Smooth muscle cell (in vitro differentiated cells): ENCODE measurements at regions not wholly inside any gene's neighbourhood (a gene's known extent, or its start where the extent isn't known, plus 50 kb on each side); places are given as distances from the start of the nearest gene placed in this dataset.
A peak's percentile ranks its signal among the peaks of the same experiment; 100 is the strongest.

Experiments used
- DNase-seq: peaks from one replicate; lab custom pipeline; 2025; ENCODE audit not compliant: unreplicated experiment; lab: John Stamatoyannopoulos, UW
- H2AFZ ChIP-seq: fragments of 200-600 bp; sonication (generic); 2 replicates; pipeline ENCODE4 v1.6.0; 2016; ENCODE audit warnings: antibody characterized with exemption, low read depth, mild to moderate bottlenecking
- H3F3A ChIP-seq: fragments of 200-600 bp; sonication (generic); 2 replicates; pipeline ENCODE4 v1.6.0; 2017; ENCODE audit warnings: antibody characterized with exemption, low read depth
- H3K27ac ChIP-seq: fragments of 200-600 bp; sonication (generic); 2 replicates; pipeline ENCODE4 v1.5.1; 2016; ENCODE audit warnings: low read depth, mild to moderate bottlenecking
- H3K27me3 ChIP-seq: fragments of 200-600 bp; sonication (generic); 2 replicates; pipeline ENCODE4 v1.6.1; 2016; ENCODE audit warnings: low read depth, mild to moderate bottlenecking
- H3K36me3 ChIP-seq: fragments of 200-600 bp; sonication (generic); 2 replicates; pipeline ENCODE4 v1.5.1; 2016; ENCODE audit warnings: low read depth
- H3K4me1 ChIP-seq: fragments of 200-600 bp; sonication (generic); 2 replicates; pipeline ENCODE4 v1.5.1; 2016; ENCODE audit warnings: low read depth
- H3K4me2 ChIP-seq: fragments of 200-600 bp; sonication (generic); 2 replicates; pipeline ENCODE4 v1.6.0; 2016; ENCODE audit warnings: mild to moderate bottlenecking
- H3K4me3 ChIP-seq: fragments of 200-600 bp; sonication (generic); 2 replicates; pipeline ENCODE4 v1.5.1; 2016; ENCODE audit warnings: mild to moderate bottlenecking
- H3K79me2 ChIP-seq: fragments of 200-600 bp; sonication (generic); 2 replicates; pipeline ENCODE4 v1.6.0; 2016; ENCODE audit warnings: low read depth, mild to moderate bottlenecking
- H3K9ac ChIP-seq: fragments of 200-600 bp; sonication (generic); 2 replicates; pipeline ENCODE4 v1.6.0; 2016; ENCODE audit warnings: low read depth
- H3K9me3 ChIP-seq: fragments of 200-600 bp; sonication (generic); replicated peaks from 2 replicates; pipeline ENCODE4 v1.5.1; 2016; ENCODE audit warnings: low read depth
- H4K20me1 ChIP-seq: fragments of 200-600 bp; sonication (generic); 2 replicates; pipeline ENCODE4 v1.6.0; 2016; ENCODE audit warnings: low read depth
- CTCF ChIP-seq: fragments of 200-600 bp; sonication (generic); IDR thresholded peaks from 2 replicates; pipeline ENCODE4 v1.5.1; 2017; ENCODE audit warnings: borderline replicate concordance, mild to moderate bottlenecking, antibody characterized with exemption; ENCODE audit not compliant: insufficient read depth, poor library complexity, severe bottlenecking
- WGBS: methylation state at CpG from one replicate; pipeline ENCODE4 v1.1.7; 2016; ENCODE audit warnings: low lambda C conversion rate; 5-methylcytosine and 5-hydroxymethylcytosine counted together

- WGBS, result 78% methylated on average over 1 of the region's 1 CpG
Observed at GRCh38 chr13:47287291-47287751, 390.5 kb upstream of the HTR2A start.

GRCh38 chr13:47281991-47282390 is 385.1 kb upstream of the HTR2A start:
- Histone ChIP-seq H3K27me3 (no peaks in the 10 kb centered on the region), H3K79me2 (no peaks in the 10 kb centered on the region), H4K20me1 (no peaks in the 10 kb centered on the region), H3K27ac (no peak overlapping the region), H2AFZ (no peak overlapping the region), H3K4me3 (no peak overlapping the region), H3K9ac (no peak overlapping the region), H3F3A (no peaks in the 10 kb centered on the region), H3K4me2 (no peak overlapping the region), H3K4me1 (peaks cover 6% of the 10 kb centered on the region), H3K9me3 (no peaks in the 10 kb centered on the region), H3K36me3 (no peaks in the 10 kb centered on the region)
- no peak for DNase-seq
- TF ChIP-seq CTCF, result no peak
- WGBS, result 100% methylated on average over 2 of the region's 2 CpGs

More at GRCh38 chr13:47287291-47287751, 390.5 kb upstream of the HTR2A start:
- TF ChIP-seq CTCF, result no peak
- Histone ChIP-seq H3K27me3 (no peaks in the 10 kb centered on the region), H3K27ac (peak overlapping the region; percentile 68), H3K9me3 (no peaks in the 10 kb centered on the region), H3K36me3 (no peaks in the 10 kb centered on the region), H4K20me1 (no peaks in the 10 kb centered on the region), H2AFZ (peak overlapping the region; percentile 26), H3K4me3 (no peak overlapping the region), H3K9ac (no peak overlapping the region), H3K4me2 (peak overlapping the region; percentile 29), H3K4me1 (no peaks in the 10 kb centered on the region), H3F3A (no peaks in the 10 kb centered on the region), H3K79me2 (no peaks in the 10 kb centered on the region)
- DNase-seq, result no peak

GRCh38 chr13:47279920-47280319 is 383.1 kb upstream of the HTR2A start:
- no peaks in the 10 kb centered on the region for H3K9me3 ChIP-seq
- no peak for TF ChIP-seq CTCF
- no peaks in the 10 kb centered on the region for H3K79me2 ChIP-seq
- peaks cover 6% of the 10 kb centered on the region for H3K4me1 ChIP-seq
- WGBS, result 94% methylated on average over 1 of the region's 1 CpG
- H3K4me3 ChIP-seq, result no peak overlapping the region
- no peak overlapping the region for H3K4me2 ChIP-seq
- no peaks in the 10 kb centered on the region for H4K20me1 ChIP-seq
- no peaks in the 10 kb centered on the region for H3F3A ChIP-seq
- no peak overlapping the region for H2AFZ ChIP-seq
- no peak for DNase-seq
- H3K27ac ChIP-seq, result no peak overlapping the region
- H3K27me3 ChIP-seq, result no peaks in the 10 kb centered on the region
- H3K36me3 ChIP-seq, result no peaks in the 10 kb centered on the region
- H3K9ac ChIP-seq, result no peak overlapping the region

- no peaks in the 10 kb centered on the region for H3K9me3 ChIP-seq
- no peak overlapping the region for H3K4me2 ChIP-seq
- H4K20me1 ChIP-seq, result no peaks in the 10 kb centered on the region
- DNase-seq, result no peak
- H3K4me3 ChIP-seq, result no peak overlapping the region
- no peak overlapping the region for H3K27ac ChIP-seq
- no peaks in the 10 kb centered on the region for H3K79me2 ChIP-seq
- H3K36me3 ChIP-seq, result no peaks in the 10 kb centered on the region
- no peak overlapping the region for H3K9ac ChIP-seq
- peaks cover 6% of the 10 kb centered on the region for H3K4me1 ChIP-seq
- H3F3A ChIP-seq, result no peaks in the 10 kb centered on the region
- WGBS, result 96% methylated on average over 1 of the region's 1 CpG
- no peaks in the 10 kb centered on the region for H3K27me3 ChIP-seq
- no peak for TF ChIP-seq CTCF
- no peak overlapping the region for H2AFZ ChIP-seq
Observed at GRCh38 chr13:47277774-47278173, 380.9 kb upstream of the HTR2A start.
